Endothelial cell of umbilical vein (primary cell): ENCODE measurements at regions not wholly inside any gene's neighbourhood (a gene's known extent, or its start where the extent isn't known, plus 50 kb on each side); places are given as distances from the start of the nearest gene placed in this dataset.

ENCODE experiments used
- BruUV-seq: library from RNA; stranded (reverse); fragments of 400-500 nt; replicated peaks from 2 replicates; lab custom pipeline; 2021; lab: Mats Ljungman, UMichigan
- CTCF ChIA-PET: fragments of 300-600, 350-600 bp; sonication (Branson Sonifier 250); formaldehyde crosslinking; loops from one replicate; lab custom pipeline; 2021; ENCODE audit warnings: antibody characterized with exemption, inconsistent platforms; lab: Charles Lee
- POLR2A ChIA-PET: fragments of 300-600, 350-600 bp; sonication (Branson Sonifier 250); formaldehyde crosslinking; loops from one replicate; lab custom pipeline; 2021; ENCODE audit warnings: antibody characterized with exemption, inconsistent platforms; lab: Charles Lee
- DNase-seq: peaks from one replicate; pipeline ENCODE4 v3.0.0-alpha.2; 2011; ENCODE audit warnings: low read depth, low spot score
- FAIRE-seq: peaks from 2 replicates; lab custom pipeline; 2011; peaks lifted over from hg19 to GRCh38; lab: Jason Lieb, UNC
- H2AFZ ChIP-seq: 2 replicates; pipeline ENCODE4 v1.6.0; 2012; ENCODE audit warnings: low read depth, low read length, control low read depth, inconsistent platforms
- H3K27ac ChIP-seq: 2 replicates; pipeline ENCODE4 v1.5.1; 2011; ENCODE audit warnings: low read depth, mild to moderate bottlenecking, control low read depth, low read length, moderate library complexity; ENCODE audit not compliant: insufficient read depth
- H3K27me3 ChIP-seq, 2 experiments: 2 replicates each; pipeline versions ENCODE4 v1.6.0 to v1.6.1; 2011; ENCODE audit warnings: low read length in 2 of 2, mixed read lengths in 1 of 2; ENCODE audit not compliant: control insufficient read depth in 2 of 2, insufficient read depth in 2 of 2
- H3K36me3 ChIP-seq, 2 experiments: 2 replicates in 1 of 2; 3 replicates in 1 of 2; pipeline ENCODE4 v1.5.1; 2011; ENCODE audit warnings: low read length in 2 of 2, mild to moderate bottlenecking in 1 of 2, moderate library complexity in 1 of 2; ENCODE audit not compliant: control insufficient read depth in 2 of 2, insufficient read depth in 2 of 2; ENCODE audit errors: extremely low read depth in 1 of 2
- H3K4me1 ChIP-seq: 3 replicates; pipeline ENCODE4 v1.5.1; 2011; ENCODE audit warnings: mild to moderate bottlenecking, low read length; ENCODE audit not compliant: control insufficient read depth, insufficient read depth; ENCODE audit errors: extremely low read depth
- H3K4me2 ChIP-seq: 2 replicates; pipeline ENCODE4 v1.6.1; 2011; ENCODE audit warnings: low read length, control low read depth, mixed read lengths; ENCODE audit not compliant: insufficient read depth
- H3K4me3 ChIP-seq, 3 experiments: fragments of 200-600 bp in 1 of 3; sonication (generic), shearing (Covaris generic) in 1 of 3; replicated peaks in 1 of 3; 2 replicates each; pipeline ENCODE4 v1.5.1; 2011 to 2016; ENCODE audit warnings: control low read depth in 3 of 3, low read length in 3 of 3, mild to moderate bottlenecking in 2 of 3, inconsistent platforms in 1 of 3, low read depth in 1 of 3, moderate library complexity in 1 of 3; ENCODE audit not compliant: insufficient read depth in 1 of 3
- H3K79me2 ChIP-seq: 2 replicates; pipeline ENCODE4 v1.6.0; 2012; ENCODE audit warnings: low read length, inconsistent platforms; ENCODE audit not compliant: control insufficient read depth, insufficient read depth
- H3K9ac ChIP-seq: replicated peaks from 2 replicates; pipeline ENCODE3; 2011; ENCODE audit warnings: low read length, control low read depth; ENCODE audit not compliant: insufficient read depth; ENCODE audit errors: extremely low read depth
- H3K9me1 ChIP-seq: replicated peaks from 3 replicates; pipeline ENCODE4 v1.6.0; 2011; ENCODE audit warnings: mild to moderate bottlenecking, low read length; ENCODE audit not compliant: control insufficient read depth, insufficient read depth; ENCODE audit errors: extremely low read depth
- H3K9me3 ChIP-seq: replicated peaks from 2 replicates; pipeline ENCODE4 v1.5.1; 2012; ENCODE audit warnings: low read length, inconsistent platforms; ENCODE audit not compliant: control insufficient read depth, insufficient read depth
- H4K20me1 ChIP-seq: replicated peaks from 2 replicates; pipeline ENCODE3; 2011; ENCODE audit warnings: mild to moderate bottlenecking, low read length; ENCODE audit not compliant: control insufficient read depth, insufficient read depth; ENCODE audit errors: extremely low read depth
- EZH2 ChIP-seq: IDR thresholded peaks from 2 replicates; pipeline ENCODE4 v1.6.1; 2012; ENCODE audit warnings: borderline replicate concordance, low read depth, mild to moderate bottlenecking, moderate library complexity, low read length, inconsistent platforms; ENCODE audit not compliant: severe bottlenecking
- FOS ChIP-seq: IDR thresholded peaks from 2 replicates; pipeline ENCODE4 v1.6.1; 2011; ENCODE audit warnings: mild to moderate bottlenecking, low read length, moderate library complexity, borderline replicate concordance; ENCODE audit not compliant: insufficient read depth
- GATA2 ChIP-seq: IDR thresholded peaks from 2 replicates; pipeline ENCODE4 v1.7.0; 2011; ENCODE audit warnings: low read depth, mild to moderate bottlenecking, moderate library complexity, mixed read lengths, low read length; ENCODE audit not compliant: insufficient read length, insufficient read depth
- JUN ChIP-seq: IDR thresholded peaks from 2 replicates; pipeline ENCODE4 v1.6.1; 2011; ENCODE audit warnings: borderline replicate concordance, low read depth; ENCODE audit not compliant: insufficient read length, insufficient read depth
- MYC ChIP-seq: IDR thresholded peaks from one replicate; pipeline ENCODE4 v1.6.1; 2011; ENCODE audit warnings: mild to moderate bottlenecking, low read depth, low read length
- POLR2A ChIP-seq: IDR thresholded peaks from 2 replicates; pipeline ENCODE4 v1.6.1; 2012; ENCODE audit warnings: low read depth, mild to moderate bottlenecking, control low read depth, low read length
- POLR2AphosphoS5 ChIP-seq: IDR thresholded peaks from 2 replicates; pipeline ENCODE4 v1.6.1; 2012; ENCODE audit warnings: low read depth, mild to moderate bottlenecking, control low read depth, low read length, moderate library complexity; ENCODE audit not compliant: insufficient read depth
- dilution Hi-C: fragments of 300-500 bp; cut with MboI; formaldehyde crosslinking; loops from one replicate; pipeline ENCODE4 v1.15.0; 2019; ENCODE audit warnings: low sequenced_read_pairs; ENCODE audit not compliant: extremely low pct_ligation_motif_present
- intact Hi-C: fragments of 100-400 bp; cut with micrococcal nuclease; formaldehyde crosslinking; loops from one replicate; pipeline ENCODE4 v1.10.0; 2022
- TF ChIP-seq, protein P1 (sequence below): IDR thresholded peaks from 2 replicates; pipeline ENCODE4 v1.6.1; 2011; ENCODE audit not compliant: insufficient read depth, insufficient read length
- TF ChIP-seq, protein P2 (sequence below), 2 donors: IDR thresholded peaks; 1 replicate in 1 of 2; 2 replicates in 1 of 2; pipeline ENCODE4 v1.5.1; 2011; ENCODE audit warnings: low read length in 2 of 2, mild to moderate bottlenecking in 2 of 2, moderate library complexity in 2 of 2, control low read depth in 1 of 2, inconsistent platforms in 1 of 2, low read depth in 1 of 2; ENCODE audit not compliant: insufficient read depth in 1 of 2; ENCODE audit errors: extremely low read depth in 1 of 2

DNA sequence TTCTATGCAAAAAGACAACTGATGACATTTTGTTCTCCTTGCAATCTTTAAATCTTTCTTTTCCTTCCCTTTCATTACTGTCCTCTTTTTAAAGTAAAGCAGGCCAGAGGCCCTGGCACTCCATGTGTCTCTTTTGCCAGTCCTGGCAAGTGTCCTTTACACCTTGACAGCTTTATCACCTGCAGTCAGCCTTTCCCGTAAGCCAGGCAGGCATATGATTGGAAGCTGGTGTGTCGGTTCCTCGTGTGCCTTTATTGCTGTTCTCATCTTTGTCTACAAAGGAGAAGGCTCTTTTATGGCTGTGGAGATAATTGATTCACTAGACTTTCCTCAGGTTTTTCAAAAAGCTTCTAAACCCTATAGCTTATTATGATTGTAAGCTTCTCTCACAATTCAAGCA, 162.3 kb upstream of the FBXL4 start:
- no peak for FAIRE-seq
- no peak overlapping the region for H3K4me2 ChIP-seq
- intact Hi-C loops = no loop called here
- H3K9ac ChIP-seq = no peak overlapping the region
- H2AFZ ChIP-seq = no peak overlapping the region
- CTCF ChIA-PET = interaction anchor here (2.9 kb wide), 1 partner anchor 10 kb away, joined by 20 read pairs; no protein-coding TSS in a partner anchor
- no peak overlapping the region for H3K27ac ChIP-seq
- BruUV-seq = no TSS peak
- no peaks in the 10 kb centered on the region for H3K4me1 ChIP-seq
- H3K36me3 ChIP-seq = no peaks in the 10 kb centered on the region
- POLR2A ChIA-PET = no interaction called here
- TF ChIP-seq GATA2 (no peak), POLR2AphosphoS5 (no peak), EZH2 (no peak), POLR2A (no peak), MYC (no peak), JUN (no peak), FOS (no peak)
- TF ChIP-seq, protein P1, sequence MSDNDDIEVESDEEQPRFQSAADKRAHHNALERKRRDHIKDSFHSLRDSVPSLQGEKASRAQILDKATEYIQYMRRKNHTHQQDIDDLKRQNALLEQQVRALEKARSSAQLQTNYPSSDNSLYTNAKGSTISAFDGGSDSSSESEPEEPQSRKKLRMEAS = no peak
- TF ChIP-seq, protein P2, sequence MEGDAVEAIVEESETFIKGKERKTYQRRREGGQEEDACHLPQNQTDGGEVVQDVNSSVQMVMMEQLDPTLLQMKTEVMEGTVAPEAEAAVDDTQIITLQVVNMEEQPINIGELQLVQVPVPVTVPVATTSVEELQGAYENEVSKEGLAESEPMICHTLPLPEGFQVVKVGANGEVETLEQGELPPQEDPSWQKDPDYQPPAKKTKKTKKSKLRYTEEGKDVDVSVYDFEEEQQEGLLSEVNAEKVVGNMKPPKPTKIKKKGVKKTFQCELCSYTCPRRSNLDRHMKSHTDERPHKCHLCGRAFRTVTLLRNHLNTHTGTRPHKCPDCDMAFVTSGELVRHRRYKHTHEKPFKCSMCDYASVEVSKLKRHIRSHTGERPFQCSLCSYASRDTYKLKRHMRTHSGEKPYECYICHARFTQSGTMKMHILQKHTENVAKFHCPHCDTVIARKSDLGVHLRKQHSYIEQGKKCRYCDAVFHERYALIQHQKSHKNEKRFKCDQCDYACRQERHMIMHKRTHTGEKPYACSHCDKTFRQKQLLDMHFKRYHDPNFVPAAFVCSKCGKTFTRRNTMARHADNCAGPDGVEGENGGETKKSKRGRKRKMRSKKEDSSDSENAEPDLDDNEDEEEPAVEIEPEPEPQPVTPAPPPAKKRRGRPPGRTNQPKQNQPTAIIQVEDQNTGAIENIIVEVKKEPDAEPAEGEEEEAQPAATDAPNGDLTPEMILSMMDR (IDR thresholded peaks at IDR 0.05; ENCODE audit: extremely low read depth in 1 of 2, insufficient read depth in 1 of 2, low read depth in 1 of 2, low read length in 2 of 2) = no peak
- H3K9me1 ChIP-seq = no peaks in the 10 kb centered on the region
- H3K27me3 ChIP-seq = peaks cover 0 to 2% of the 10 kb centered on the region in 2 experiments
- no peaks in the 10 kb centered on the region for H3K79me2 ChIP-seq
- no peak overlapping the region for H3K4me3 ChIP-seq
- no peaks in the 10 kb centered on the region for H3K9me3 ChIP-seq
- DNase-seq = no peak
- no peaks in the 10 kb centered on the region for H4K20me1 ChIP-seq
- dilution Hi-C loops = no loop called here
